Smooth muscle cell (in vitro differentiated cells): ENCODE measurements at regions not wholly inside any gene's neighbourhood (a gene's known extent, or its start where the extent isn't known, plus 50 kb on each side); places are given as distances from the start of the nearest gene placed in this dataset.

Experiments
- DNase-seq: peaks from one replicate; lab custom pipeline; 2025; ENCODE audit not compliant: unreplicated experiment; lab: John Stamatoyannopoulos, UW
- H2AFZ ChIP-seq: fragments of 200-600 bp; sonication (generic); 2 replicates; pipeline ENCODE4 v1.6.0; 2016; ENCODE audit warnings: antibody characterized with exemption, low read depth, mild to moderate bottlenecking
- H3F3A ChIP-seq: fragments of 200-600 bp; sonication (generic); 2 replicates; pipeline ENCODE4 v1.6.0; 2017; ENCODE audit warnings: antibody characterized with exemption, low read depth
- H3K27ac ChIP-seq: fragments of 200-600 bp; sonication (generic); 2 replicates; pipeline ENCODE4 v1.5.1; 2016; ENCODE audit warnings: low read depth, mild to moderate bottlenecking
- H3K27me3 ChIP-seq: fragments of 200-600 bp; sonication (generic); 2 replicates; pipeline ENCODE4 v1.6.1; 2016; ENCODE audit warnings: low read depth, mild to moderate bottlenecking
- H3K36me3 ChIP-seq: fragments of 200-600 bp; sonication (generic); 2 replicates; pipeline ENCODE4 v1.5.1; 2016; ENCODE audit warnings: low read depth
- H3K4me1 ChIP-seq: fragments of 200-600 bp; sonication (generic); 2 replicates; pipeline ENCODE4 v1.5.1; 2016; ENCODE audit warnings: low read depth
- H3K4me2 ChIP-seq: fragments of 200-600 bp; sonication (generic); 2 replicates; pipeline ENCODE4 v1.6.0; 2016; ENCODE audit warnings: mild to moderate bottlenecking
- H3K4me3 ChIP-seq: fragments of 200-600 bp; sonication (generic); 2 replicates; pipeline ENCODE4 v1.5.1; 2016; ENCODE audit warnings: mild to moderate bottlenecking
- H3K79me2 ChIP-seq: fragments of 200-600 bp; sonication (generic); 2 replicates; pipeline ENCODE4 v1.6.0; 2016; ENCODE audit warnings: low read depth, mild to moderate bottlenecking
- H3K9ac ChIP-seq: fragments of 200-600 bp; sonication (generic); 2 replicates; pipeline ENCODE4 v1.6.0; 2016; ENCODE audit warnings: low read depth
- H3K9me3 ChIP-seq: fragments of 200-600 bp; sonication (generic); replicated peaks from 2 replicates; pipeline ENCODE4 v1.5.1; 2016; ENCODE audit warnings: low read depth
- H4K20me1 ChIP-seq: fragments of 200-600 bp; sonication (generic); 2 replicates; pipeline ENCODE4 v1.6.0; 2016; ENCODE audit warnings: low read depth
- WGBS: methylation state at CpG from one replicate; pipeline ENCODE4 v1.1.7; 2016; ENCODE audit warnings: low lambda C conversion rate; 5-methylcytosine and 5-hydroxymethylcytosine counted together
- TF ChIP-seq, protein P1 (sequence below): fragments of 200-600 bp; sonication (generic); IDR thresholded peaks from 2 replicates; pipeline ENCODE4 v1.5.1; 2017; ENCODE audit warnings: borderline replicate concordance, mild to moderate bottlenecking, antibody characterized with exemption; ENCODE audit not compliant: insufficient read depth, poor library complexity, severe bottlenecking

DNA sequence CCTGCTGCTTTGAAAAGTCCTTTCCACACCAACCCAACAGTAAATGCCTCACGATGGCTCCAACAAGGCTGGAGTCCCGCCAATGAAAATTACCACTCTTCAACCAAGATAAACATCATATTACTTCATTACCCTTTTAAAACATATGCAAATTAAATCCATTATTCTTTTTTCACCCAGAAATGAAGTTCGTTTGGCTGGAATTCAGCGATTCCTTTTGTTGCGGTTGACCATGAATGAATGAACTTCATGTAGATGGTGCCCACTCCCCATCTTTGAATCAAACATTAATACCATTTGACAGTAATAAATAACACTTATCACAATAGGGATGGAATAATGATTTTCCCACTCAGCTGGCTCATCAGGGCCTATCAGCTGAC is 211.5 kb upstream of the TOX3 start:
- DNase-seq, result no peak
- WGBS, result 97% methylated on average over 5 of the region's 5 CpGs
- no peak overlapping the region for H3K4me3 ChIP-seq
- H3K4me2 ChIP-seq, result no peak overlapping the region
- TF ChIP-seq, protein P1, sequence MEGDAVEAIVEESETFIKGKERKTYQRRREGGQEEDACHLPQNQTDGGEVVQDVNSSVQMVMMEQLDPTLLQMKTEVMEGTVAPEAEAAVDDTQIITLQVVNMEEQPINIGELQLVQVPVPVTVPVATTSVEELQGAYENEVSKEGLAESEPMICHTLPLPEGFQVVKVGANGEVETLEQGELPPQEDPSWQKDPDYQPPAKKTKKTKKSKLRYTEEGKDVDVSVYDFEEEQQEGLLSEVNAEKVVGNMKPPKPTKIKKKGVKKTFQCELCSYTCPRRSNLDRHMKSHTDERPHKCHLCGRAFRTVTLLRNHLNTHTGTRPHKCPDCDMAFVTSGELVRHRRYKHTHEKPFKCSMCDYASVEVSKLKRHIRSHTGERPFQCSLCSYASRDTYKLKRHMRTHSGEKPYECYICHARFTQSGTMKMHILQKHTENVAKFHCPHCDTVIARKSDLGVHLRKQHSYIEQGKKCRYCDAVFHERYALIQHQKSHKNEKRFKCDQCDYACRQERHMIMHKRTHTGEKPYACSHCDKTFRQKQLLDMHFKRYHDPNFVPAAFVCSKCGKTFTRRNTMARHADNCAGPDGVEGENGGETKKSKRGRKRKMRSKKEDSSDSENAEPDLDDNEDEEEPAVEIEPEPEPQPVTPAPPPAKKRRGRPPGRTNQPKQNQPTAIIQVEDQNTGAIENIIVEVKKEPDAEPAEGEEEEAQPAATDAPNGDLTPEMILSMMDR, result no peak
- H3K79me2 ChIP-seq, result no peaks in the 10 kb centered on the region
- H3K9me3 ChIP-seq, result no peaks in the 10 kb centered on the region
- no peak overlapping the region for H3K9ac ChIP-seq
- H4K20me1 ChIP-seq, result no peaks in the 10 kb centered on the region
- no peaks in the 10 kb centered on the region for H3K36me3 ChIP-seq
- H3F3A ChIP-seq, result no peaks in the 10 kb centered on the region
- no peaks in the 10 kb centered on the region for H3K4me1 ChIP-seq
- no peak overlapping the region for H3K27ac ChIP-seq
- H2AFZ ChIP-seq, result no peak overlapping the region
- no peaks in the 10 kb centered on the region for H3K27me3 ChIP-seq

GRCh38 chr16:52757746-52758472 is 211.0 kb upstream of the TOX3 start:
- no peaks in the 10 kb centered on the region for H4K20me1 ChIP-seq
- H3K9me3 ChIP-seq, result no peaks in the 10 kb centered on the region
- no peak overlapping the region for H2AFZ ChIP-seq
- H3K36me3 ChIP-seq, result no peaks in the 10 kb centered on the region
- H3K4me2 ChIP-seq, result no peak overlapping the region
- H3K9ac ChIP-seq, result no peak overlapping the region
- WGBS, result 91% methylated on average over 10 of the region's 10 CpGs
- no peaks in the 10 kb centered on the region for H3K4me1 ChIP-seq
- no peak overlapping the region for H3K4me3 ChIP-seq
- no peak overlapping the region for H3K27ac ChIP-seq
- H3K27me3 ChIP-seq, result no peaks in the 10 kb centered on the region
- H3K79me2 ChIP-seq, result no peaks in the 10 kb centered on the region
- TF ChIP-seq, protein P1, result no peak
- H3F3A ChIP-seq, result no peaks in the 10 kb centered on the region
- no peak for DNase-seq

DNA sequence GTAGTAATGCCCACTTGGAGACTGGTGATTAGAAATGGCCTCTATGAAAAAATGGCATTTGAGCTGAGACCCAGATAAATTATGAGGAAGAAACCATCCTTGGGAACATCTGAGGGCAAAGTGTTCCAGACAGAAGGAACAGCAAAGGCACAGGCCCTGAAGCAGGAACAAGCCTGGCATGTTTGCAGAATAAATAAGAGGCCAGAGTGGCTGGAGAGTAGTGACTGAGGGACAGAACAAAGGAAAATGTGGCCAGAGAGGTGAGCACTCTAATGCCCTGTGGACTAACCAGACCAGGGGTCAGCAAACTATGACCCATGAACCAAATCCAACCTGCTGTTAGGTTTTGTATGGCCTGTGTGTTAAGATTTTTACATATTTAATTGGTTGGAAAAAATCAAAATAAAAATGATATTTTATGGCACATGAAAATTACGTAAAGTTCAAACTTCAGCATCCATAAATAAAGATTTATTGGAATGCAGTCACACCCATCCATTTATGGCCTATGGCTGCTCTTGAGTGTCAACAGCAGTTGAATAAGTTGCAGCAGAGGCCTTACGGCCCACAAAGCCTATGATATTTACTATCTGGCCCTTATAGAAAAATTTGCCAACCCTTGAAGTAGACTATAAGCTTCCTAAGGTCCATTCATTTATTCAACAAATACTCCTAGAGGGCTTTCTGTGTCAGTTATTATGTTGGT is 210.0 kb upstream of the TOX3 start:
- WGBS, result 96% methylated on average over 2 of the region's 2 CpGs

More for the DNA sequence above, 210.0 kb upstream of the TOX3 start:
- H3K4me1 ChIP-seq, result no peaks in the 10 kb centered on the region
- no peaks in the 10 kb centered on the region for H3F3A ChIP-seq
- H3K79me2 ChIP-seq, result no peaks in the 10 kb centered on the region
- no peak overlapping the region for H3K9ac ChIP-seq
- H2AFZ ChIP-seq, result no peak overlapping the region
- no peaks in the 10 kb centered on the region for H4K20me1 ChIP-seq
- H3K27me3 ChIP-seq, result peaks cover 4% of the 10 kb centered on the region
- H3K36me3 ChIP-seq, result no peaks in the 10 kb centered on the region
- H3K9me3 ChIP-seq, result no peaks in the 10 kb centered on the region
- no peak overlapping the region for H3K4me3 ChIP-seq
- TF ChIP-seq, protein P1, result no peak
- no peak for DNase-seq
- H3K27ac ChIP-seq, result no peak overlapping the region
- no peak overlapping the region for H3K4me2 ChIP-seq
